ELR (cell line): ENCODE measurements at regions not wholly inside any gene's neighbourhood (a gene's known extent, or its start where the extent isn't known, plus 50 kb on each side); places are given as distances from the start of the nearest gene placed in this dataset.
"Not testable (repeated sequence)": the region's sequence is repeated elsewhere in the genome, so short reads cannot be mapped to it uniquely, and the experiment has no call there.

Source experiments
- DNase-seq: peaks from one replicate; pipeline ENCODE4 v3.0.0-alpha.2; 2015; ENCODE audit warnings: low read depth

GRCh38 chr1:186775881-186776560, 52.7 kb upstream of the PLA2G4A start:
- DNase-seq: no peak

GRCh38 chr1:186775036-186775435, 53.7 kb upstream of the PLA2G4A start:
- no peak for DNase-seq

GRCh38 chr1:186772228-186772627, 56.5 kb upstream of the PLA2G4A start:
- DNase-seq: no peak

GRCh38 chr1:186770421-186770820, 58.3 kb upstream of the PLA2G4A start:
- DNase-seq: no peak

GRCh38 chr1:186768906-186769305, 59.8 kb upstream of the PLA2G4A start:
- DNase-seq: no peak

GRCh38 chr1:186765446-186765845, 63.3 kb upstream of the PLA2G4A start:
- DNase-seq: no peak

GRCh38 chr1:186763107-186763506, 65.6 kb upstream of the PLA2G4A start:
- peak; percentile 75 for DNase-seq

- DNase-seq: peak; percentile 34
Measured at GRCh38 chr1:186762653-186763052, 66.1 kb upstream of the PLA2G4A start.

- no peak for DNase-seq
Measured at GRCh38 chr1:186761358-186761757, 67.4 kb upstream of the PLA2G4A start.

- DNase-seq: no peak
Measured at GRCh38 chr1:186760446-186760845, 68.3 kb upstream of the PLA2G4A start.

- not testable (repeated sequence) for DNase-seq
Measured at GRCh38 chr1:186758896-186759606, 69.7 kb upstream of the PLA2G4A start.

- no peak for DNase-seq
Measured at GRCh38 chr1:186757851-186758250, 70.9 kb upstream of the PLA2G4A start.

- peak; percentile 60 for DNase-seq
Measured at GRCh38 chr1:186754542-186755145, 74.1 kb upstream of the PLA2G4A start.

GRCh38 chr1:186753241-186753640, 73.0 kb upstream of the PTGS2 start:
- DNase-seq: peak; percentile 71

- peak; percentile 32 for DNase-seq
Measured at GRCh38 chr1:186750257-186750656, 70.0 kb upstream of the PTGS2 start.

GRCh38 chr1:186749820-186750219, 69.6 kb upstream of the PTGS2 start:
- DNase-seq: no peak

GRCh38 chr1:186747661-186748060, 67.4 kb upstream of the PTGS2 start:
- DNase-seq: no peak

- no peak for DNase-seq
Measured at GRCh38 chr1:186745531-186746146, 65.4 kb upstream of the PTGS2 start.

GRCh38 chr1:186741640-186742039, 61.4 kb upstream of the PTGS2 start:
- no peak for DNase-seq

- no peak for DNase-seq
Measured at GRCh38 chr1:186740324-186740723, 60.1 kb upstream of the PTGS2 start.

- DNase-seq: no peak
Measured at GRCh38 chr1:186739515-186739914, 59.3 kb upstream of the PTGS2 start.

- no peak for DNase-seq
Measured at GRCh38 chr1:186738926-186739325, 58.7 kb upstream of the PTGS2 start.
